ENCODE measurements at regions not wholly inside any gene's neighbourhood (a gene's known extent, or its start where the extent isn't known, plus 50 kb on each side); places are given as distances from the start of the nearest gene placed in this dataset.

- TF ChIP-seq POLR2A (IDR thresholded peaks at IDR 0.05): no peak
- TF ChIP-seq, protein P1, sequence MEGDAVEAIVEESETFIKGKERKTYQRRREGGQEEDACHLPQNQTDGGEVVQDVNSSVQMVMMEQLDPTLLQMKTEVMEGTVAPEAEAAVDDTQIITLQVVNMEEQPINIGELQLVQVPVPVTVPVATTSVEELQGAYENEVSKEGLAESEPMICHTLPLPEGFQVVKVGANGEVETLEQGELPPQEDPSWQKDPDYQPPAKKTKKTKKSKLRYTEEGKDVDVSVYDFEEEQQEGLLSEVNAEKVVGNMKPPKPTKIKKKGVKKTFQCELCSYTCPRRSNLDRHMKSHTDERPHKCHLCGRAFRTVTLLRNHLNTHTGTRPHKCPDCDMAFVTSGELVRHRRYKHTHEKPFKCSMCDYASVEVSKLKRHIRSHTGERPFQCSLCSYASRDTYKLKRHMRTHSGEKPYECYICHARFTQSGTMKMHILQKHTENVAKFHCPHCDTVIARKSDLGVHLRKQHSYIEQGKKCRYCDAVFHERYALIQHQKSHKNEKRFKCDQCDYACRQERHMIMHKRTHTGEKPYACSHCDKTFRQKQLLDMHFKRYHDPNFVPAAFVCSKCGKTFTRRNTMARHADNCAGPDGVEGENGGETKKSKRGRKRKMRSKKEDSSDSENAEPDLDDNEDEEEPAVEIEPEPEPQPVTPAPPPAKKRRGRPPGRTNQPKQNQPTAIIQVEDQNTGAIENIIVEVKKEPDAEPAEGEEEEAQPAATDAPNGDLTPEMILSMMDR (IDR thresholded peaks at IDR 0.05): no peak
Observed at GRCh38 chr5:54619731-54620130, 102.2 kb downstream of the SNX18 start.

Measured in Peyer's patch (tissue), 4 donors.